Right lobe of liver (tissue), 6 donors: ENCODE measurements at regions not wholly inside any gene's neighbourhood (a gene's known extent, or its start where the extent isn't known, plus 50 kb on each side); places are given as distances from the start of the nearest gene placed in this dataset.

Experiments
- ATAC-seq, 4 donors: fragments of 200-7000 bp; cut with Tn5 transposase; one replicate each; pipeline ENCODE4 v1.9.1; 2020; ENCODE audit warnings: mild to moderate bottlenecking in 4 of 4, moderate library complexity in 4 of 4
- DNase-seq, 3 donors: peaks; one replicate each; pipeline ENCODE4 v3.0.0-alpha.2; 2020
- H3K27ac ChIP-seq, 3 donors: fragments of 200-600 bp; one replicate each; pipeline ENCODE4 v1.8.0; 2022
- H3K27me3 ChIP-seq, 2 donors: fragments of 200-600 bp; one replicate each; pipeline ENCODE4 v1.8.0; 2022
- H3K36me3 ChIP-seq, 4 donors: fragments of 200-600 bp; sonication (generic) in 1 of 4; one replicate each; pipeline versions ENCODE4 v1.5.1 to v1.8.0; 2017 to 2022; ENCODE audit warnings: control low read depth in 1 of 4
- H3K4me1 ChIP-seq, 4 donors: fragments of 200-600 bp; sonication (generic) in 1 of 4; one replicate each; pipeline versions ENCODE4 v1.5.1 to v1.8.0; 2017 to 2022; ENCODE audit warnings: control low read depth in 1 of 4
- H3K4me3 ChIP-seq, 3 donors: fragments of 200-600 bp; one replicate each; pipeline ENCODE4 v1.8.0; 2022
- H3K9me3 ChIP-seq, 4 donors: fragments of 200-600 bp; sonication (generic) in 1 of 4; one replicate each; pipeline versions ENCODE4 v1.5.1 to v1.8.0; 2017 to 2022; ENCODE audit warnings: control low read depth in 1 of 4
- CTCF ChIP-seq, 4 donors: fragments of 200-600 bp in 3 of 4; fragments of 450-650 bp in 1 of 4; IDR thresholded peaks; one replicate each; pipeline versions ENCODE4 v1.5.1 to v1.8.0; 2016 to 2022; ENCODE audit warnings: antibody characterized with exemption in 4 of 4, mild to moderate bottlenecking in 2 of 4
- POLR2A ChIP-seq: fragments of 450-650 bp; IDR thresholded peaks from one replicate; pipeline ENCODE4 v1.6.1; 2017; ENCODE audit warnings: antibody characterized with exemption, mild to moderate bottlenecking
- WGBS: methylation state at CpG from one replicate; pipeline ENCODE4 v1.1.6; 2018; ENCODE audit warnings: low coverage, low lambda C conversion rate; ENCODE audit not compliant: insufficient coverage; ENCODE audit errors: missing lambda C conversion rate; 5-methylcytosine and 5-hydroxymethylcytosine counted together
- intact Hi-C, 2 donors: fragments of 100-400 bp; cut with DNase I; formaldehyde crosslinking; loops; one replicate each; pipeline versions ENCODE4 v1.11.2 to v1.14.1; 2022
- donor health status: DM: no; HTN: yes; CAD: no.
- donor health status: DM: no; HTN: no; CAD: no.
- donor health status: DM: no; HTN: no; CAD: no.
- donor health status: DM: no; HTN: yes; CAD: no.
- donor health status: DM: no; HTN: yes; CAD: no.

GRCh38 chr17:77544347-77545110, 403.8 kb downstream of the SEC14L1 start:
- Histone ChIP-seq H3K4me1 (no peaks in the 10 kb centered on the region), H3K27me3 (peaks cover 0 to 2% of the 10 kb centered on the region in 2 donors), H3K27ac (no peak overlapping the region), H3K4me3 (no peak overlapping the region), H3K36me3 (no peaks in the 10 kb centered on the region), H3K9me3 (no peaks in the 10 kb centered on the region)
- TF ChIP-seq POLR2A: no peak
- TF ChIP-seq CTCF (IDR thresholded peaks at IDR 0.05): no peak
- intact Hi-C loops: no loop called here
- 45% methylated on average over 2 of the region's 13 CpGs for WGBS
- no peak for DNase-seq
- no peak for ATAC-seq

GRCh38 chr17:77546772-77547241, 406.0 kb downstream of the SEC14L1 start:
- DNase-seq: no peak

GRCh38 chr17:77548967-77549366, 408.2 kb downstream of the SEC14L1 start:
- Histone ChIP-seq H3K27ac (no peak overlapping the region), H3K27me3 (no peaks in the 10 kb centered on the region), H3K9me3 (no peaks in the 10 kb centered on the region), H3K4me1 (no peaks in the 10 kb centered on the region), H3K4me3 (no peak overlapping the region), H3K36me3 (no peaks in the 10 kb centered on the region)
- ATAC-seq (peak in 2 of 4 donors; percentile 21 to 36), DNase-seq (no peak)
- TF ChIP-seq POLR2A: no peak
- TF ChIP-seq CTCF (IDR thresholded peaks at IDR 0.05): no peak
- WGBS: 47% methylated on average over 2 of the region's 5 CpGs
- intact Hi-C loops: no loop called here

More at GRCh38 chr17:77546772-77547241, 406.0 kb downstream of the SEC14L1 start:
- Histone ChIP-seq H3K36me3 (no peaks in the 10 kb centered on the region), H3K27ac (no peak overlapping the region), H3K4me1 (no peaks in the 10 kb centered on the region), H3K27me3 (no peaks in the 10 kb centered on the region), H3K4me3 (no peak overlapping the region), H3K9me3 (no peaks in the 10 kb centered on the region)
- TF ChIP-seq POLR2A: no peak
- TF ChIP-seq CTCF (IDR thresholded peaks at IDR 0.05): no peak
- intact Hi-C loops: no loop called here
- ATAC-seq: no peak
- 47% methylated on average over 4 of the region's 13 CpGs for WGBS

GRCh38 chr17:77549726-77550366, 408.7 kb upstream of the TNRC6C start:
- no peak for ATAC-seq
- TF ChIP-seq CTCF (IDR thresholded peaks at IDR 0.05): no peak
- no peak for TF ChIP-seq POLR2A
- no peaks in the 10 kb centered on the region for H3K9me3 ChIP-seq
- 48% methylated on average over 8 of the region's 10 CpGs for WGBS
- no peaks in the 10 kb centered on the region for H3K36me3 ChIP-seq
- H3K4me3 ChIP-seq: no peak overlapping the region
- intact Hi-C loops: no loop called here
- H3K4me1 ChIP-seq: no peaks in the 10 kb centered on the region
- no peak overlapping the region for H3K27ac ChIP-seq
- DNase-seq: no peak
- H3K27me3 ChIP-seq: no peaks in the 10 kb centered on the region
